Left ventricle myocardium superior (tissue), 1 donor: ENCODE measurements at regions not wholly inside any gene's neighbourhood (a gene's known extent, or its start where the extent isn't known, plus 50 kb on each side); places are given as distances from the start of the nearest gene placed in this dataset.

ENCODE experiments used
- ATAC-seq: fragments of 200-7000 bp; cut with Tn5 transposase; one replicate; pipeline ENCODE4 v1.9.1; 2020; ENCODE audit warnings: mild to moderate bottlenecking, moderate library complexity
- DNase-seq: peaks from one replicate; pipeline ENCODE4 v3.0.0-alpha.2; 2020
- intact Hi-C: fragments of 100-400 bp; cut with micrococcal nuclease; formaldehyde crosslinking; loops from one replicate; pipeline ENCODE4 v1.11.0; 2022
- donor health status: DM: no; HTN: yes; CAD: no; lungs with severe emphysema.

GRCh38 chr2:122875091-122875865, 1119.8 kb downstream of the TSN start:
- intact Hi-C loops, result no loop called here

DNA sequence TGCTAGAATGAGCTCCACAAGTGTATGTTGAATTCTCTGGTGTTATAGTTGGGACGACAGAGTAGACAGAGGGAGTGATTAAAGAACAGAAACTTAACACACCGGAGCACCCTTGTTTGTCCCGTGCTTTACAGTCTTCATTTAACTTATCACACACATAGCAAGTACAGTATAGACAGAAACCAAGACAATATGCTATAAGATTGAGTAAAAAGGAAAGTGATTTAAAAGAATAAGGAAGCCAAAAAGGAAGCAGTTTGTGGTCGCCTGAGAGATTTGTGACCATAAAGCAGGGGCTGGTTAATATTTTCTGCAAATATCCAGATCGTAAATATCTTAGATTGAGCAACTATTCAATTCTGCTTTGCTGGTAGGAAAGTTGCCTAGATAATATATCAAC, 1128.4 kb downstream of the TSN start:
- no peak for ATAC-seq
- DNase-seq, result no peak
- intact Hi-C loops, result no loop called here

More at GRCh38 chr2:122875091-122875865, 1119.8 kb downstream of the TSN start:
- DNase-seq, result no peak
- ATAC-seq, result no peak

- no peak for DNase-seq
- intact Hi-C loops, result no loop called here
- ATAC-seq, result no peak
Measured at GRCh38 chr2:122884889-122885288, 1129.4 kb downstream of the TSN start.

DNA sequence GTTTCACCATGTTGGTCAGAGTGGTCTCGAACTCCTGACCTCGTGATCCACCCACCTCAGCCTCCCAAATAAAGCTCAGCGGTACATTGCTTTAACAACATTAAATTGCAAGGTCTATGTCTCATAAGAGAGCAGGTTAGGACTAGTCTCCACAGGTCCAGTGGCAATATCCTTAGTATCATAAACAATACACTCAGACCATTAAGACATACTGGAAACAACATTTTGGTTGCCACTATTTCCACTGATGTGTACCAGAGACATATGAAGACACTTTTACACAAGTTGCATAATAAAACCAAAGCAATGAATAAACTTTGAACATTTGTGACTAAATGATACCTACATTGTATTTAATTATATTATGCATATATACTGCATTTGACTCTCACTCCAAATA, 1130.0 kb downstream of the TSN start:
- ATAC-seq (no peak), DNase-seq (no peak)

GRCh38 chr2:122886479-122887145, 1131.2 kb downstream of the TSN start:
- intact Hi-C loops, result no loop called here
- ATAC-seq, result no peak
- no peak for DNase-seq

More for the DNA sequence above, 1130.0 kb downstream of the TSN start:
- intact Hi-C loops, result no loop called here

GRCh38 chr2:122899614-122900013, 1125.5 kb upstream of the CNTNAP5 start:
- ATAC-seq (no peak), DNase-seq (no peak)
- intact Hi-C loops, result no loop called here

- intact Hi-C loops, result no loop called here
Measured at GRCh38 chr2:122905431-122905830, 1119.7 kb upstream of the CNTNAP5 start.

GRCh38 chr2:122908159-122908558, 1116.9 kb upstream of the CNTNAP5 start:
- no peak for DNase-seq
- ATAC-seq, result no peak
- intact Hi-C loops, result no loop called here

More at GRCh38 chr2:122905431-122905830, 1119.7 kb upstream of the CNTNAP5 start:
- ATAC-seq, result no peak
- DNase-seq, result no peak

GRCh38 chr2:122927197-122927596, 1097.9 kb upstream of the CNTNAP5 start:
- intact Hi-C loops, result no loop called here
- no peak for ATAC-seq
- DNase-seq, result no peak

- DNase-seq (no peak), ATAC-seq (no peak)
- intact Hi-C loops, result no loop called here
Measured at GRCh38 chr2:122927710-122928557, 1097.2 kb upstream of the CNTNAP5 start.

- no peak for DNase-seq
- intact Hi-C loops, result no loop called here
- ATAC-seq, result no peak
Measured at GRCh38 chr2:122929347-122929746, 1095.7 kb upstream of the CNTNAP5 start.

DNA sequence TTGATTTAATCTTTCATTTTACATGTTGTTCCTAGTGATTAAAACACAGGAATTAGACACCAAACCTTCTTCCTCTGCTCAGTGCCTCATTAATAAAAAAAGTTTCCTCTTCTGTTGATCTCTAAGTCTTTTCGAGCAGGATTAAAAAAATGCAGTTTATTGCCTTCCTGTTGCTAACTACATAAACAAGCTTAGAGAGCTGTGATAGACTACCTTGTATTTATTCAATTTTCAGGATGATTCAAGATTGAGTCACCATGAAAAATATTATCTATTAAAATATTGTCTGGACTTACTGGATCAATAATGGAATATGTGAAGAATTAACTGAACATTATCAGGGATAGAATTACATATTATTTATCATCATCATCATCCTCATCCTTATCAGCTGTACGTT, 1089.6 kb upstream of the CNTNAP5 start:
- intact Hi-C loops, result no loop called here
- no peak for DNase-seq
- no peak for ATAC-seq

- DNase-seq, result no peak
- no peak for ATAC-seq
- intact Hi-C loops, result no loop called here
Measured at GRCh38 chr2:122939796-122940195, 1085.3 kb upstream of the CNTNAP5 start.

DNA sequence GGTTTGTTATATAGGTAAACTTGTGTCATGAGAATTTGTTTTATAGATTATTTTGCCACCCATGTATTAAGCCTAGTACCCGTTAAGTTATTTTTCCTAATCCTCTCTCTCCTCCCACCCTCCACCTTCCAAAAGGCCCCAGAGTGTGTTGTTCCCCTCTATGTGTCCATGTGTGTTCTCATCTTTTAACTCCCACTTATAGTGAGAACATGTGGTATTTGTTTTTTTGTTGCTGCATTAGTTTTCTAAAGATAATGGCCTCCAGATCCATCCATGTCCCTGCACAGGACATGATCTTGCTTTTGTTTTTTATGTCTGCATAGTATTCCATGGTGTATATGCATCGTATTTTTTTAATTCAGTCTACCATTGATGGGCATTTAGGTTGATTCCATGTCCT, 1075.6 kb upstream of the CNTNAP5 start:
- no peak for ATAC-seq
- DNase-seq, result no peak
- intact Hi-C loops, result no loop called here

DNA sequence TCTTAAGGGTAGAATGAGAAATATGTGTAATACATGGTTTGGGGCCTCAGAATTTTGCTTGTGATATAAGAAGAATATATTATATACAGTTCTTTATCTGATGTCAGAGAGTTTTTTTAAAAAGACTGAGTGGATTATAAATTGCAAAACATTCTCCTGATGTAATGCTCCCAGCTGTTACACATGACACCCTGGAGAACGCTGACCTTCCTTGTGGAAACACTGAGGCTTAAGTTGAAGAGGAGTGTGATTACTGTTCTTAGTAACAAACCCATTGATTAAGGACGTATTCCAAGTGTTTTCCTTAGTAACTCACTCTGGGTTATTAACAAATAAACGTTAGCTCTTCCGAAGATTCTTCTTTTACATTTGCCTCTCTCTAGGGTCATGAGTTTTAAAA, 1069.3 kb upstream of the CNTNAP5 start:
- intact Hi-C loops, result no loop called here
- ATAC-seq (no peak), DNase-seq (no peak)

DNA sequence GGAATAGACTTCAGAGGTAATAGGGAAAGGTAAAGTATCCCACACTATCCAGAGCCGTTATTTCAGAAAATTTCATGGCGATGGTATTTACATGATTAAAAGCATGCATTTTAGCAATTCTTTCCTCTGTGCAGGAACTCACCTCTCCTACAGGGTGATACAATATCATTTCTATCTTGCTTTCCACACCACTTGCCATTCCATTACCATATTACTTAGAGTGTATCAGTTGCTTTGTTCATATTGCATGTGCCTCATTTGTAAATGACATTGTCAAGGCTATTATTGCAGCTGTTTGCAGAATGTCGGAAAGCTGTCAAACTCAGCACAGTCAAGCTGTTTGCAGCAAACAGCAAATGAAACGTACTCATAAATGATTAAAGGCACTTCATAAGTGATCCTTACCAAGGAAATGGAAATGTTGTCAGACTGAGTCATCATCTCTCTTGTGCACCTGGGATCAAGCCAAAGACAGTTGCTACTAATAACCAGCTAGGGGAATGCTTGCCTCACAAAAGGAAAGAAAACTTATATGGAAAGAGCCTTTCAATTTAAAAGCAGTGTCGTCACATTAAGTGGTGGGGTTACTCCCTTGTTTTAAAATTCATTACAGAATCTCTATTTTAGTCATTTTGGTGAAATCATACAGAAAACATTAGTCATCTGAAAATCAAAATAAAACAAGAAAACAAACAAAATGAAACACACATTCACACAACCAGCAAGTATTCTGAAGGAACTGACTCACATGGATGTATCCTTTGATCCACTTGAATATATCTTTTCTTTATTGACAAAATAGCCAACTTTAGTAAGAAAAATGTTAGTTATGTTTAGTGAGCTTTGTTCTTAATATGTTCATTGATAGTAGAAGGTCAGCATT, 1064.1 kb upstream of the CNTNAP5 start:
- ATAC-seq (peak; percentile 27), DNase-seq (no peak)
- intact Hi-C loops, result no loop called here

GRCh38 chr2:122966461-122966860, 1058.6 kb upstream of the CNTNAP5 start:
- intact Hi-C loops, result no loop called here
- ATAC-seq, result no peak

DNA sequence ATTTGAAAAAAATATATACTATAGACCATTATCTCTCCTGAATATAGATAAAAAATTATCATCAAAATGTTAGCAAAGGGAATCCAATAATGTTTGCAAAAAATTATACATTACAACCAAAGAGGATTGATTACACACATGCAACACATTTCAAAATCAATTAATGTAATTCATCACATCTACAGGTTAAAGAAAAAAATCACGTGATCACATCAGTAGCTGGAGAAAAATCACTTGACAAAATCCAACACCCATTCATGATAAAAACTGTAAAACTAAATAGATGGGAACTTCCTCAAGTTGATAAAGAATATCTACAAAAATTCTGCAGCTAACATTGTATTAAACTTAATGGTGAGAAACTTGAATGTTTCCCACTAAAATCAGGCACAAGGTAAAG, 1047.5 kb upstream of the CNTNAP5 start:
- ATAC-seq, result no peak
- DNase-seq, result no peak
- intact Hi-C loops, result no loop called here

More at GRCh38 chr2:122966461-122966860, 1058.6 kb upstream of the CNTNAP5 start:
- DNase-seq, result no peak

GRCh38 chr2:122980671-122981070, 1044.4 kb upstream of the CNTNAP5 start:
- ATAC-seq (peak; percentile 98), DNase-seq (peak; percentile 76)
- intact Hi-C loops, result no loop called here
